Endothelial cell of umbilical vein (primary cell): ENCODE measurements at regions not wholly inside any gene's neighbourhood (a gene's known extent, or its start where the extent isn't known, plus 50 kb on each side); places are given as distances from the start of the nearest gene placed in this dataset.

Source experiments
- BruUV-seq: library from RNA; stranded (reverse); fragments of 400-500 nt; replicated peaks from 2 replicates; lab custom pipeline; 2021; lab: Mats Ljungman, UMichigan
- CTCF ChIA-PET: fragments of 300-600, 350-600 bp; sonication (Branson Sonifier 250); formaldehyde crosslinking; loops from one replicate; lab custom pipeline; 2021; ENCODE audit warnings: antibody characterized with exemption, inconsistent platforms; lab: Charles Lee
- POLR2A ChIA-PET: fragments of 300-600, 350-600 bp; sonication (Branson Sonifier 250); formaldehyde crosslinking; loops from one replicate; lab custom pipeline; 2021; ENCODE audit warnings: antibody characterized with exemption, inconsistent platforms; lab: Charles Lee
- DNase-seq: peaks from one replicate; pipeline ENCODE4 v3.0.0-alpha.2; 2011; ENCODE audit warnings: low read depth, low spot score
- FAIRE-seq: peaks from 2 replicates; lab custom pipeline; 2011; peaks lifted over from hg19 to GRCh38; lab: Jason Lieb, UNC
- H2AFZ ChIP-seq: 2 replicates; pipeline ENCODE4 v1.6.0; 2012; ENCODE audit warnings: low read depth, low read length, control low read depth, inconsistent platforms
- H3K27ac ChIP-seq: 2 replicates; pipeline ENCODE4 v1.5.1; 2011; ENCODE audit warnings: low read depth, mild to moderate bottlenecking, control low read depth, low read length, moderate library complexity; ENCODE audit not compliant: insufficient read depth
- H3K27me3 ChIP-seq, 2 experiments: 2 replicates each; pipeline versions ENCODE4 v1.6.0 to v1.6.1; 2011; ENCODE audit warnings: low read length in 2 of 2, mixed read lengths in 1 of 2; ENCODE audit not compliant: control insufficient read depth in 2 of 2, insufficient read depth in 2 of 2
- H3K36me3 ChIP-seq, 2 experiments: 2 replicates in 1 of 2; 3 replicates in 1 of 2; pipeline ENCODE4 v1.5.1; 2011; ENCODE audit warnings: low read length in 2 of 2, mild to moderate bottlenecking in 1 of 2, moderate library complexity in 1 of 2; ENCODE audit not compliant: control insufficient read depth in 2 of 2, insufficient read depth in 2 of 2; ENCODE audit errors: extremely low read depth in 1 of 2
- H3K4me1 ChIP-seq: 3 replicates; pipeline ENCODE4 v1.5.1; 2011; ENCODE audit warnings: mild to moderate bottlenecking, low read length; ENCODE audit not compliant: control insufficient read depth, insufficient read depth; ENCODE audit errors: extremely low read depth
- H3K4me2 ChIP-seq: 2 replicates; pipeline ENCODE4 v1.6.1; 2011; ENCODE audit warnings: low read length, control low read depth, mixed read lengths; ENCODE audit not compliant: insufficient read depth
- H3K4me3 ChIP-seq, 3 experiments: fragments of 200-600 bp in 1 of 3; sonication (generic), shearing (Covaris generic) in 1 of 3; replicated peaks in 1 of 3; 2 replicates each; pipeline ENCODE4 v1.5.1; 2011 to 2016; ENCODE audit warnings: control low read depth in 3 of 3, low read length in 3 of 3, mild to moderate bottlenecking in 2 of 3, inconsistent platforms in 1 of 3, low read depth in 1 of 3, moderate library complexity in 1 of 3; ENCODE audit not compliant: insufficient read depth in 1 of 3
- H3K79me2 ChIP-seq: 2 replicates; pipeline ENCODE4 v1.6.0; 2012; ENCODE audit warnings: low read length, inconsistent platforms; ENCODE audit not compliant: control insufficient read depth, insufficient read depth
- H3K9ac ChIP-seq: replicated peaks from 2 replicates; pipeline ENCODE3; 2011; ENCODE audit warnings: low read length, control low read depth; ENCODE audit not compliant: insufficient read depth; ENCODE audit errors: extremely low read depth
- H3K9me1 ChIP-seq: replicated peaks from 3 replicates; pipeline ENCODE4 v1.6.0; 2011; ENCODE audit warnings: mild to moderate bottlenecking, low read length; ENCODE audit not compliant: control insufficient read depth, insufficient read depth; ENCODE audit errors: extremely low read depth
- H3K9me3 ChIP-seq: replicated peaks from 2 replicates; pipeline ENCODE4 v1.5.1; 2012; ENCODE audit warnings: low read length, inconsistent platforms; ENCODE audit not compliant: control insufficient read depth, insufficient read depth
- H4K20me1 ChIP-seq: replicated peaks from 2 replicates; pipeline ENCODE3; 2011; ENCODE audit warnings: mild to moderate bottlenecking, low read length; ENCODE audit not compliant: control insufficient read depth, insufficient read depth; ENCODE audit errors: extremely low read depth
- CTCF ChIP-seq, 2 donors: IDR thresholded peaks; 1 replicate in 1 of 2; 2 replicates in 1 of 2; pipeline ENCODE4 v1.5.1; 2011; ENCODE audit warnings: low read length in 2 of 2, mild to moderate bottlenecking in 2 of 2, moderate library complexity in 2 of 2, control low read depth in 1 of 2, inconsistent platforms in 1 of 2, low read depth in 1 of 2; ENCODE audit not compliant: insufficient read depth in 1 of 2; ENCODE audit errors: extremely low read depth in 1 of 2
- EZH2 ChIP-seq: IDR thresholded peaks from 2 replicates; pipeline ENCODE4 v1.6.1; 2012; ENCODE audit warnings: borderline replicate concordance, low read depth, mild to moderate bottlenecking, moderate library complexity, low read length, inconsistent platforms; ENCODE audit not compliant: severe bottlenecking
- FOS ChIP-seq: IDR thresholded peaks from 2 replicates; pipeline ENCODE4 v1.6.1; 2011; ENCODE audit warnings: mild to moderate bottlenecking, low read length, moderate library complexity, borderline replicate concordance; ENCODE audit not compliant: insufficient read depth
- GATA2 ChIP-seq: IDR thresholded peaks from 2 replicates; pipeline ENCODE4 v1.7.0; 2011; ENCODE audit warnings: low read depth, mild to moderate bottlenecking, moderate library complexity, mixed read lengths, low read length; ENCODE audit not compliant: insufficient read length, insufficient read depth
- JUN ChIP-seq: IDR thresholded peaks from 2 replicates; pipeline ENCODE4 v1.6.1; 2011; ENCODE audit warnings: borderline replicate concordance, low read depth; ENCODE audit not compliant: insufficient read length, insufficient read depth
- MYC ChIP-seq: IDR thresholded peaks from one replicate; pipeline ENCODE4 v1.6.1; 2011; ENCODE audit warnings: mild to moderate bottlenecking, low read depth, low read length
- dilution Hi-C: fragments of 300-500 bp; cut with MboI; formaldehyde crosslinking; loops from one replicate; pipeline ENCODE4 v1.15.0; 2019; ENCODE audit warnings: low sequenced_read_pairs; ENCODE audit not compliant: extremely low pct_ligation_motif_present
- intact Hi-C: fragments of 100-400 bp; cut with micrococcal nuclease; formaldehyde crosslinking; loops from one replicate; pipeline ENCODE4 v1.10.0; 2022

- Histone ChIP-seq H3K79me2 (no peaks in the 10 kb centered on the region), H3K4me2 (no peak overlapping the region), H2AFZ (peak overlapping the region; percentile 26), H3K27ac (no peak overlapping the region), H3K27me3 (no peaks in the 10 kb centered on the region), H4K20me1 (no peaks in the 10 kb centered on the region), H3K4me3 (no peak overlapping the region), H3K36me3 (no peaks in the 10 kb centered on the region), H3K9ac (no peak overlapping the region), H3K9me1 (no peaks in the 10 kb centered on the region), H3K9me3 (no peaks in the 10 kb centered on the region), H3K4me1 (peaks cover 20% of the 10 kb centered on the region)
- dilution Hi-C loops, result no loop called here
- no peak for DNase-seq
- no peak for FAIRE-seq
- ChIA-PET CTCF (interaction anchor here (1.5 to 1.8 kb wide), 3 partner anchors 8 to 294 kb away, joined by 4 to 5 read pairs (median 5); no protein-coding TSS in a partner anchor), POLR2A (no interaction called here)
- TF ChIP-seq FOS (no peak), GATA2 (peak; percentile 78)
- no TSS peak for BruUV-seq
- intact Hi-C loops, result no loop called here
Observed at GRCh38 chr5:58181578-58182286, 278.2 kb downstream of the PLK2 start.

- no peaks in the 10 kb centered on the region for H3K79me2 ChIP-seq
- intact Hi-C loops (no loop called here), dilution Hi-C loops (no loop called here)
- TF ChIP-seq EZH2 (no peak), MYC (no peak), GATA2 (no peak), CTCF (IDR thresholded peaks at IDR 0.05; ENCODE audit: extremely low read depth in 1 of 2, insufficient read depth in 1 of 2, low read depth in 1 of 2, low read length in 2 of 2) (no peak), JUN (no peak)
- no peaks in the 10 kb centered on the region for H3K9me3 ChIP-seq
- no peaks in the 10 kb centered on the region for H3K27me3 ChIP-seq
- no peaks in the 10 kb centered on the region for H3K9me1 ChIP-seq
- H3K4me1 ChIP-seq, result no peaks in the 10 kb centered on the region
- ChIA-PET POLR2A (no interaction called here), CTCF (interaction anchor here (1.3 to 1.4 kb wide), 2 partner anchors 9 to 393 kb away, joined by 3 to 5 read pairs; no protein-coding TSS in a partner anchor)
- no peak overlapping the region for H3K4me3 ChIP-seq
- no peaks in the 10 kb centered on the region for H3K36me3 ChIP-seq
- H3K27ac ChIP-seq, result no peak overlapping the region
- no peaks in the 10 kb centered on the region for H4K20me1 ChIP-seq
- H3K9ac ChIP-seq, result no peak overlapping the region
- no peak overlapping the region for H2AFZ ChIP-seq
- DNase-seq, result no peak
- no peak for FAIRE-seq
- BruUV-seq, result no TSS peak
- H3K4me2 ChIP-seq, result no peak overlapping the region
Observed at GRCh38 chr5:58172946-58173345, 286.9 kb downstream of the PLK2 start.
